IPS-15b (cell line): ENCODE measurements at regions not wholly inside any gene's neighbourhood (a gene's known extent, or its start where the extent isn't known, plus 50 kb on each side); places are given as distances from the start of the nearest gene placed in this dataset.
"Not testable (repeated sequence)": the region's sequence is repeated elsewhere in the genome, so short reads cannot be mapped to it uniquely, and the experiment has no call there.

Source experiments
- H3K27me3 ChIP-seq: one replicate; pipeline ENCODE4 v1.6.1; 2013; ENCODE audit warnings: low read length; ENCODE audit not compliant: control insufficient read depth, insufficient read depth
- H3K36me3 ChIP-seq: one replicate; pipeline ENCODE4 v1.6.1; 2013; ENCODE audit warnings: low read length; ENCODE audit not compliant: control insufficient read depth, insufficient read depth
- H3K4me1 ChIP-seq: one replicate; pipeline ENCODE4 v1.6.1; 2013; ENCODE audit warnings: mild to moderate bottlenecking, low read length; ENCODE audit not compliant: control insufficient read depth, insufficient read depth
- H3K4me3 ChIP-seq: one replicate; pipeline ENCODE4 v1.5.1; 2013; ENCODE audit warnings: low read depth, low read length
- H3K9ac ChIP-seq: one replicate; pipeline ENCODE4 v1.6.1; 2013; ENCODE audit warnings: low read depth, mild to moderate bottlenecking, low read length
- H3K9me3 ChIP-seq: one replicate; pipeline ENCODE4 v1.6.1; 2013; ENCODE audit warnings: mild to moderate bottlenecking, low read length; ENCODE audit not compliant: control insufficient read depth, insufficient read depth

GRCh38 chr10:128178302-128178958 lies 52.2 kb upstream of the MKI67 start:
- no peaks in the 10 kb centered on the region for H3K36me3 ChIP-seq
- peaks cover 11% of the 10 kb centered on the region for H3K9me3 ChIP-seq
- H3K4me1 ChIP-seq, result peaks cover 7% of the 10 kb centered on the region
- no peak overlapping the region for H3K9ac ChIP-seq
- no peak overlapping the region for H3K4me3 ChIP-seq
- no peaks in the 10 kb centered on the region for H3K27me3 ChIP-seq

- H3K4me1 ChIP-seq, result peaks cover 13% of the 10 kb centered on the region
- H3K4me3 ChIP-seq, result no peak overlapping the region
- no peak overlapping the region for H3K9ac ChIP-seq
- no peaks in the 10 kb centered on the region for H3K36me3 ChIP-seq
- H3K27me3 ChIP-seq, result no peaks in the 10 kb centered on the region
- no peaks in the 10 kb centered on the region for H3K9me3 ChIP-seq
These were observed 54.6 kb upstream of the MKI67 start for GRCh38 chr10:128180843-128181242.

GRCh38 chr10:128185627-128186026 lies 59.4 kb upstream of the MKI67 start:
- no peak overlapping the region for H3K9ac ChIP-seq

GRCh38 chr10:128186959-128187787 lies 61.0 kb upstream of the MKI67 start:
- H3K9me3 ChIP-seq, result no peaks in the 10 kb centered on the region
- H3K36me3 ChIP-seq, result no peaks in the 10 kb centered on the region
- H3K27me3 ChIP-seq, result no peaks in the 10 kb centered on the region
- no peak overlapping the region for H3K4me3 ChIP-seq
- H3K4me1 ChIP-seq, result peaks cover 6% of the 10 kb centered on the region
- no peak overlapping the region for H3K9ac ChIP-seq

More at GRCh38 chr10:128185627-128186026, 59.4 kb upstream of the MKI67 start:
- H3K9me3 ChIP-seq, result no peaks in the 10 kb centered on the region
- H3K4me1 ChIP-seq, result peaks cover 6% of the 10 kb centered on the region
- H3K36me3 ChIP-seq, result no peaks in the 10 kb centered on the region
- H3K4me3 ChIP-seq, result no peak overlapping the region
- no peaks in the 10 kb centered on the region for H3K27me3 ChIP-seq

- no peaks in the 10 kb centered on the region for H3K27me3 ChIP-seq
- H3K9me3 ChIP-seq, result no peaks in the 10 kb centered on the region
- H3K9ac ChIP-seq, result no peak overlapping the region
- H3K4me3 ChIP-seq, result no peak overlapping the region
- no peaks in the 10 kb centered on the region for H3K36me3 ChIP-seq
- H3K4me1 ChIP-seq, result peaks cover 6% of the 10 kb centered on the region
These were observed 61.6 kb upstream of the MKI67 start for GRCh38 chr10:128187788-128188185.

GRCh38 chr10:128189176-128189575 lies 63.0 kb upstream of the MKI67 start:
- no peak overlapping the region for H3K4me3 ChIP-seq
- no peaks in the 10 kb centered on the region for H3K9me3 ChIP-seq
- H3K4me1 ChIP-seq, result peaks cover 6% of the 10 kb centered on the region
- H3K27me3 ChIP-seq, result no peaks in the 10 kb centered on the region
- H3K36me3 ChIP-seq, result no peaks in the 10 kb centered on the region
- no peak overlapping the region for H3K9ac ChIP-seq

GRCh38 chr10:128191847-128192246 lies 65.6 kb upstream of the MKI67 start:
- no peaks in the 10 kb centered on the region for H3K36me3 ChIP-seq
- no peaks in the 10 kb centered on the region for H3K9me3 ChIP-seq
- no peak overlapping the region for H3K9ac ChIP-seq
- H3K4me1 ChIP-seq, result no peaks in the 10 kb centered on the region
- no peak overlapping the region for H3K4me3 ChIP-seq
- H3K27me3 ChIP-seq, result no peaks in the 10 kb centered on the region

GRCh38 chr10:128201826-128202225 lies 75.6 kb upstream of the MKI67 start:
- not testable (repeated sequence) for H3K27me3 ChIP-seq, H3K36me3 ChIP-seq, H3K4me1 ChIP-seq, H3K4me3 ChIP-seq, H3K9ac ChIP-seq
- H3K9me3 ChIP-seq, result peaks cover 20% of the 10 kb centered on the region

- H3K36me3 ChIP-seq, result peaks cover 2% of the 10 kb centered on the region
- no peak overlapping the region for H3K4me3 ChIP-seq
- H3K9me3 ChIP-seq, result peaks cover 20% of the 10 kb centered on the region
- H3K27me3 ChIP-seq, result no peaks in the 10 kb centered on the region
- no peak overlapping the region for H3K9ac ChIP-seq
- no peaks in the 10 kb centered on the region for H3K4me1 ChIP-seq
These were observed 76.8 kb upstream of the MKI67 start for GRCh38 chr10:128203028-128203427.

- H3K4me1 ChIP-seq, H3K9ac ChIP-seq, H3K4me3 ChIP-seq, H3K27me3 ChIP-seq, H3K36me3 ChIP-seq: not testable (repeated sequence)
- peaks cover 20% of the 10 kb centered on the region for H3K9me3 ChIP-seq
These were observed 79.4 kb upstream of the MKI67 start for GRCh38 chr10:128205591-128205990.

- H3K36me3 ChIP-seq, result no peaks in the 10 kb centered on the region
- no peak overlapping the region for H3K4me3 ChIP-seq
- H3K9me3 ChIP-seq, result peaks cover 12% of the 10 kb centered on the region
- no peaks in the 10 kb centered on the region for H3K4me1 ChIP-seq
- H3K27me3 ChIP-seq, result peaks cover 7% of the 10 kb centered on the region
- H3K9ac ChIP-seq, result no peak overlapping the region
These were observed 80.5 kb upstream of the MKI67 start for GRCh38 chr10:128206676-128207075.

- Histone ChIP-seq H3K36me3 (no peaks in the 10 kb centered on the region), H3K27me3 (peaks cover 17% of the 10 kb centered on the region), H3K9me3 (no peaks in the 10 kb centered on the region), H3K4me3 (no peak overlapping the region), H3K9ac (no peak overlapping the region), H3K4me1 (no peaks in the 10 kb centered on the region)
These were observed 83.6 kb upstream of the MKI67 start for GRCh38 chr10:128209862-128210214.
